Endothelial cell of umbilical vein (primary cell): ENCODE measurements at regions not wholly inside any gene's neighbourhood (a gene's known extent, or its start where the extent isn't known, plus 50 kb on each side); places are given as distances from the start of the nearest gene placed in this dataset.

ENCODE experiments used
- BruUV-seq: library from RNA; stranded (reverse); fragments of 400-500 nt; replicated peaks from 2 replicates; lab custom pipeline; 2021; lab: Mats Ljungman, UMichigan
- CTCF ChIA-PET: fragments of 300-600, 350-600 bp; sonication (Branson Sonifier 250); formaldehyde crosslinking; loops from one replicate; lab custom pipeline; 2021; ENCODE audit warnings: antibody characterized with exemption, inconsistent platforms; lab: Charles Lee
- POLR2A ChIA-PET: fragments of 300-600, 350-600 bp; sonication (Branson Sonifier 250); formaldehyde crosslinking; loops from one replicate; lab custom pipeline; 2021; ENCODE audit warnings: antibody characterized with exemption, inconsistent platforms; lab: Charles Lee
- DNase-seq: peaks from one replicate; pipeline ENCODE4 v3.0.0-alpha.2; 2011; ENCODE audit warnings: low read depth, low spot score
- FAIRE-seq: peaks from 2 replicates; lab custom pipeline; 2011; peaks lifted over from hg19 to GRCh38; lab: Jason Lieb, UNC
- H2AFZ ChIP-seq: 2 replicates; pipeline ENCODE4 v1.6.0; 2012; ENCODE audit warnings: low read depth, low read length, control low read depth, inconsistent platforms
- H3K27ac ChIP-seq: 2 replicates; pipeline ENCODE4 v1.5.1; 2011; ENCODE audit warnings: low read depth, mild to moderate bottlenecking, control low read depth, low read length, moderate library complexity; ENCODE audit not compliant: insufficient read depth
- H3K27me3 ChIP-seq, 2 experiments: 2 replicates each; pipeline versions ENCODE4 v1.6.0 to v1.6.1; 2011; ENCODE audit warnings: low read length in 2 of 2, mixed read lengths in 1 of 2; ENCODE audit not compliant: control insufficient read depth in 2 of 2, insufficient read depth in 2 of 2
- H3K36me3 ChIP-seq, 2 experiments: 2 replicates in 1 of 2; 3 replicates in 1 of 2; pipeline ENCODE4 v1.5.1; 2011; ENCODE audit warnings: low read length in 2 of 2, mild to moderate bottlenecking in 1 of 2, moderate library complexity in 1 of 2; ENCODE audit not compliant: control insufficient read depth in 2 of 2, insufficient read depth in 2 of 2; ENCODE audit errors: extremely low read depth in 1 of 2
- H3K4me1 ChIP-seq: 3 replicates; pipeline ENCODE4 v1.5.1; 2011; ENCODE audit warnings: mild to moderate bottlenecking, low read length; ENCODE audit not compliant: control insufficient read depth, insufficient read depth; ENCODE audit errors: extremely low read depth
- H3K4me2 ChIP-seq: 2 replicates; pipeline ENCODE4 v1.6.1; 2011; ENCODE audit warnings: low read length, control low read depth, mixed read lengths; ENCODE audit not compliant: insufficient read depth
- H3K4me3 ChIP-seq, 3 experiments: fragments of 200-600 bp in 1 of 3; sonication (generic), shearing (Covaris generic) in 1 of 3; replicated peaks in 1 of 3; 2 replicates each; pipeline ENCODE4 v1.5.1; 2011 to 2016; ENCODE audit warnings: control low read depth in 3 of 3, low read length in 3 of 3, mild to moderate bottlenecking in 2 of 3, inconsistent platforms in 1 of 3, low read depth in 1 of 3, moderate library complexity in 1 of 3; ENCODE audit not compliant: insufficient read depth in 1 of 3
- H3K79me2 ChIP-seq: 2 replicates; pipeline ENCODE4 v1.6.0; 2012; ENCODE audit warnings: low read length, inconsistent platforms; ENCODE audit not compliant: control insufficient read depth, insufficient read depth
- H3K9ac ChIP-seq: replicated peaks from 2 replicates; pipeline ENCODE3; 2011; ENCODE audit warnings: low read length, control low read depth; ENCODE audit not compliant: insufficient read depth; ENCODE audit errors: extremely low read depth
- H3K9me1 ChIP-seq: replicated peaks from 3 replicates; pipeline ENCODE4 v1.6.0; 2011; ENCODE audit warnings: mild to moderate bottlenecking, low read length; ENCODE audit not compliant: control insufficient read depth, insufficient read depth; ENCODE audit errors: extremely low read depth
- H3K9me3 ChIP-seq: replicated peaks from 2 replicates; pipeline ENCODE4 v1.5.1; 2012; ENCODE audit warnings: low read length, inconsistent platforms; ENCODE audit not compliant: control insufficient read depth, insufficient read depth
- H4K20me1 ChIP-seq: replicated peaks from 2 replicates; pipeline ENCODE3; 2011; ENCODE audit warnings: mild to moderate bottlenecking, low read length; ENCODE audit not compliant: control insufficient read depth, insufficient read depth; ENCODE audit errors: extremely low read depth
- CTCF ChIP-seq, 2 donors: IDR thresholded peaks; 1 replicate in 1 of 2; 2 replicates in 1 of 2; pipeline ENCODE4 v1.5.1; 2011; ENCODE audit warnings: low read length in 2 of 2, mild to moderate bottlenecking in 2 of 2, moderate library complexity in 2 of 2, control low read depth in 1 of 2, inconsistent platforms in 1 of 2, low read depth in 1 of 2; ENCODE audit not compliant: insufficient read depth in 1 of 2; ENCODE audit errors: extremely low read depth in 1 of 2
- EZH2 ChIP-seq: IDR thresholded peaks from 2 replicates; pipeline ENCODE4 v1.6.1; 2012; ENCODE audit warnings: borderline replicate concordance, low read depth, mild to moderate bottlenecking, moderate library complexity, low read length, inconsistent platforms; ENCODE audit not compliant: severe bottlenecking
- GATA2 ChIP-seq: IDR thresholded peaks from 2 replicates; pipeline ENCODE4 v1.7.0; 2011; ENCODE audit warnings: low read depth, mild to moderate bottlenecking, moderate library complexity, mixed read lengths, low read length; ENCODE audit not compliant: insufficient read length, insufficient read depth
- MAX ChIP-seq: IDR thresholded peaks from 2 replicates; pipeline ENCODE4 v1.6.1; 2011; ENCODE audit not compliant: insufficient read depth, insufficient read length
- POLR2AphosphoS5 ChIP-seq: IDR thresholded peaks from 2 replicates; pipeline ENCODE4 v1.6.1; 2012; ENCODE audit warnings: low read depth, mild to moderate bottlenecking, control low read depth, low read length, moderate library complexity; ENCODE audit not compliant: insufficient read depth
- dilution Hi-C: fragments of 300-500 bp; cut with MboI; formaldehyde crosslinking; loops from one replicate; pipeline ENCODE4 v1.15.0; 2019; ENCODE audit warnings: low sequenced_read_pairs; ENCODE audit not compliant: extremely low pct_ligation_motif_present
- intact Hi-C: fragments of 100-400 bp; cut with micrococcal nuclease; formaldehyde crosslinking; loops from one replicate; pipeline ENCODE4 v1.10.0; 2022

- H2AFZ ChIP-seq: no peak overlapping the region
- no TSS peak for BruUV-seq
- H3K27ac ChIP-seq: no peak overlapping the region
- ChIA-PET CTCF (no interaction called here), POLR2A (no interaction called here)
- H3K4me2 ChIP-seq: no peak overlapping the region
- no peaks in the 10 kb centered on the region for H3K9me1 ChIP-seq
- no peaks in the 10 kb centered on the region for H3K9me3 ChIP-seq
- H3K4me1 ChIP-seq: no peaks in the 10 kb centered on the region
- no peaks in the 10 kb centered on the region for H3K36me3 ChIP-seq
- no peak for TF ChIP-seq CTCF (IDR thresholded peaks at IDR 0.05; ENCODE audit: extremely low read depth in 1 of 2, insufficient read depth in 1 of 2, low read depth in 1 of 2, low read length in 2 of 2)
- TF ChIP-seq POLR2AphosphoS5: no peak
- no peak for TF ChIP-seq GATA2
- no peak for TF ChIP-seq EZH2
- no peak for TF ChIP-seq MAX
- dilution Hi-C loops (no loop called here), intact Hi-C loops (no loop called here)
- H3K27me3 ChIP-seq: no peaks in the 10 kb centered on the region
- H3K4me3 ChIP-seq: no peak overlapping the region
- H3K9ac ChIP-seq: no peak overlapping the region
- H4K20me1 ChIP-seq: no peaks in the 10 kb centered on the region
- no peak for DNase-seq
- H3K79me2 ChIP-seq: no peaks in the 10 kb centered on the region
- no peak for FAIRE-seq
These were observed 1108.4 kb upstream of the MIR17HG start for GRCh38 chr13:90239130-90239529.

GRCh38 chr13:90246005-90246404 is 1101.5 kb upstream of the MIR17HG start:
- BruUV-seq: no TSS peak
- no peak overlapping the region for H3K4me3 ChIP-seq
- no peak overlapping the region for H3K9ac ChIP-seq
- H3K36me3 ChIP-seq: no peaks in the 10 kb centered on the region
- ChIA-PET CTCF (no interaction called here), POLR2A (no interaction called here)
- H3K4me1 ChIP-seq: no peaks in the 10 kb centered on the region
- DNase-seq (no peak), FAIRE-seq (no peak)
- no peaks in the 10 kb centered on the region for H4K20me1 ChIP-seq
- dilution Hi-C loops: no loop called here
- no peak overlapping the region for H3K27ac ChIP-seq
- intact Hi-C loops: no loop called here
- no peaks in the 10 kb centered on the region for H3K27me3 ChIP-seq
- H3K9me1 ChIP-seq: no peaks in the 10 kb centered on the region
- H3K9me3 ChIP-seq: no peaks in the 10 kb centered on the region
- no peak for TF ChIP-seq EZH2
- H3K79me2 ChIP-seq: no peaks in the 10 kb centered on the region
- no peak overlapping the region for H2AFZ ChIP-seq
- H3K4me2 ChIP-seq: no peak overlapping the region
